ENCODE measurements at regions not wholly inside any gene's neighbourhood (a gene's known extent, or its start where the extent isn't known, plus 50 kb on each side); places are given as distances from the start of the nearest gene placed in this dataset.

DNA sequence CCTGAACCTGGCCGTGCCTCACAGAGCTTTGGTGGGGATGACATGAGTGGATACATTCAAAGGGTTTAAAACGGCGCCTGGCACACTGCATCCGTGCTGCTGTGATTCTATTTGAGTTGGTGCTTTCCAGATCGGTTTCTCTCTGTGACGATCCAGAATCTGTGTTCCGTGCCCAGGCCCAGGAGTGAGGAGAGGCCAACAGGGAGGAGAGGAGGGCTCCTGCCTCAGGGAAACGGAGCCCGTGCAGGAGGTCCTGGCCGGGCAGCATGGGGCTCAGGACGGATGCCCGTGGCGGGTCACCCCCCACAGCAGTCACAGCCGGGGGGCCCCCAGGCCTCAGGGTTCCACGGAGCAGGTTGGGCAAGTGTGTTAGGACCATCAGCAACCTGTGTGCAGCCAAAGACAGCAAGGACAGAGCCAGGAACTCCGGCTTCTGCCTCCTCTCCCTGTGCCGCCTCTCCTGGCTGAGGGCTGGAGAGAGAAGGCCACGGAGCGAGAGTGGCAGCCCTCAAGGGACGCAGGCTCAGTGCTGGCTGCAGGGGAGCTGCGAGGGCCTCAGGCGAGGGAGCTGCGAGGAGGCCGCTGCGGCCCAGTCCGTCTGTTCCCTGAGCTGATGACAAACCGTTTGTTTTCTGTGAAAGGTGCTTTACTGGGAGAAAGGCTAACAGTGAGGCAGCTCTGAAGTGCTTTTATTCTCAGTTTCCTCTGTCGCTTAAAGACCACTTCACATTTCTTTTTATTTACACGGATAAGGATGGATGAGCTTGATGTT is 99.3 kb downstream of the METRNL start:
- Histone ChIP-seq H3K27me3 (ENCODE audit: control insufficient read depth in 3 of 3, insufficient read depth in 3 of 3, low read length in 3 of 3) (peaks cover 0 to 3% (median 0%) of the 10 kb centered on the region in 3 donors), H3K9ac (ENCODE audit: low read depth in 1 of 3, low read length in 3 of 3) (no peak overlapping the region), H3K4me3 (ENCODE audit: low read length in 3 of 3) (no peak overlapping the region), H3K27ac (ENCODE audit: low read depth, low read length) (no peak overlapping the region), H3K36me3 (ENCODE audit: control insufficient read depth in 3 of 3, insufficient read depth in 3 of 3, low read length in 3 of 3) (no peaks in the 10 kb centered on the region), H3K4me1 (ENCODE audit: control insufficient read depth in 3 of 3, insufficient read depth in 3 of 3, low read length in 3 of 3) (peaks cover 6 to 12% (median 10%) of the 10 kb centered on the region in 3 donors), H3K9me3 (ENCODE audit: control insufficient read depth in 3 of 3, low read length in 3 of 3) (no peaks in the 10 kb centered on the region)

- H3K4me3 ChIP-seq (ENCODE audit: low read length in 3 of 3) = no peak overlapping the region
- no peaks in the 10 kb centered on the region for H3K36me3 ChIP-seq (ENCODE audit: control insufficient read depth in 3 of 3, insufficient read depth in 3 of 3, low read length in 3 of 3)
- peaks cover 6 to 12% (median 7%) of the 10 kb centered on the region in 3 donors for H3K4me1 ChIP-seq (ENCODE audit: control insufficient read depth in 3 of 3, insufficient read depth in 3 of 3, low read length in 3 of 3)
- H3K9me3 ChIP-seq (ENCODE audit: control insufficient read depth in 3 of 3, low read length in 3 of 3) = no peaks in the 10 kb centered on the region
- H3K27ac ChIP-seq (ENCODE audit: low read depth, low read length) = no peak overlapping the region
- H3K27me3 ChIP-seq (ENCODE audit: control insufficient read depth in 3 of 3, insufficient read depth in 3 of 3, low read length in 3 of 3) = peaks cover 0 to 3% (median 0%) of the 10 kb centered on the region in 3 donors
- H3K9ac ChIP-seq (ENCODE audit: low read depth in 1 of 3, low read length in 3 of 3) = no peak overlapping the region
These were observed 100.0 kb downstream of the METRNL start for GRCh38 chr17:83179374-83179773.

DNA sequence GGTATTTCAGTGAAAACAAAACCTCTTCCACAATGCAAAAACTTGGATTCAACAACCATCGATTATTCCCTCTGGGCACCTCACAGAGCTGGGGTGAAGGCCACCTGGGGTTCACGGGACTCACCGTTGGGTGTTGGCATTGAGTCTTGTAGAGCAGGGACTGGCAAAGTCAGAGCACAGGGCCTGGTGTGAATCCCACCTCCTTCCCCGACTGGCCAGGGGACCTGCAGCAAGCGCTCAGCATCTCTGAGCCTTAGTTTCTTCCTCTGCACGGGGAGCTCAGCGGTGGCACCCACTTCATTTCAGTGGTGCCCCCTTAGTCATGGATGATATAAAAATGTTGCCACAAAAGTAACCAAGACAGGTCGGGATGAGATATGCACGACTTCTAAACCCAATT is 100.4 kb downstream of the METRNL start:
- H3K4me1 ChIP-seq (ENCODE audit: control insufficient read depth in 3 of 3, insufficient read depth in 3 of 3, low read length in 3 of 3) = peaks cover 2 to 8% (median 6%) of the 10 kb centered on the region in 3 donors
- H3K36me3 ChIP-seq (ENCODE audit: control insufficient read depth in 3 of 3, insufficient read depth in 3 of 3, low read length in 3 of 3) = no peaks in the 10 kb centered on the region
- H3K9me3 ChIP-seq (ENCODE audit: control insufficient read depth in 3 of 3, low read length in 3 of 3) = peaks cover 0 to under 1% (median 0%) of the 10 kb centered on the region in 3 donors
- no peak overlapping the region for H3K4me3 ChIP-seq (ENCODE audit: low read length in 3 of 3)
- H3K9ac ChIP-seq (ENCODE audit: low read depth in 1 of 3, low read length in 3 of 3) = no peak overlapping the region
- H3K27ac ChIP-seq (ENCODE audit: low read depth, low read length) = no peak overlapping the region
- H3K27me3 ChIP-seq (ENCODE audit: control insufficient read depth in 3 of 3, insufficient read depth in 3 of 3, low read length in 3 of 3) = peaks cover 0 to 3% (median 0%) of the 10 kb centered on the region in 3 donors

DNA sequence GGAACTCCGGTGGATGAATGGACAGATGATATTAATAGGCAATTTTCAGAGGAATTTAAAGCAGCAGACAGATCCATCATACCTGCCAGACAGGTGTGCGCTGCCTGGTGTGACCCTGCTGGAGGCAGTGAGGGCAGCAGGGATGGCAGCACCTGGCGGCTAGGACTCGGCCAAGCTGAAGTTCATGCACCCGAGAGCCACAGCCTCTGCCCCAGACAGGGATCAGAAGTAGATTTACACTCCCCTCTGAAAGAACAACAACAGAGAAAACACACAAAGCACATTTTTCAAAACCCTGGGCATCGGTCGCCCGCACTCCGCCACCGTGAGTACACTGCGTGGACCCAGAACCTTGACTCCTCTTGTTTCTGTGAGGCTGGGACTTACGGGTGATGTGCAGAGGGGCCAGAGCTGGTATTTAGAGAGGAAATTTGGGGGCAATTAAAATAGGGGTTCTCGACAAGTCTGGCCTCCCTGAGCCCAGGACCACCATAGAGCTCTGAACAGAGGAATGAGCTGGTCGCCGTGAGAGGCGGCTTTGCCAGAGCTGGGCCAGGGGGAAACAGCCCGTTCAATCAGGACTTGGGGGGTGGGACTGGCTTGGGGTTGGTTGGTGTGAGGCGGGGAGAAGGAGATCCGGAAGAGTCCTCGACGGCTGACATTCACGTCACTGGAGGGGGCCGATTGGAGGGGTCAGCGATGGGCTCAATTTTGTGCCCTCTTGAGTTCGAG is 101.0 kb downstream of the METRNL start:
- H3K36me3 ChIP-seq (ENCODE audit: control insufficient read depth in 3 of 3, insufficient read depth in 3 of 3, low read length in 3 of 3) = no peaks in the 10 kb centered on the region
- peaks cover 0 to 6% (median 5%) of the 10 kb centered on the region in 3 donors for H3K4me1 ChIP-seq (ENCODE audit: control insufficient read depth in 3 of 3, insufficient read depth in 3 of 3, low read length in 3 of 3)
- H3K9ac ChIP-seq (ENCODE audit: low read depth in 1 of 3, low read length in 3 of 3) = no peak overlapping the region
- H3K9me3 ChIP-seq (ENCODE audit: control insufficient read depth in 3 of 3, low read length in 3 of 3) = peaks cover 0 to 5% (median 4%) of the 10 kb centered on the region in 3 donors
- no peak overlapping the region for H3K27ac ChIP-seq (ENCODE audit: low read depth, low read length)
- no peak overlapping the region for H3K4me3 ChIP-seq (ENCODE audit: low read length in 3 of 3)
- peaks cover 3 to 5% (median 4%) of the 10 kb centered on the region in 3 donors for H3K27me3 ChIP-seq (ENCODE audit: control insufficient read depth in 3 of 3, insufficient read depth in 3 of 3, low read length in 3 of 3)

GRCh38 chr17:83180996-83181481 is 101.6 kb downstream of the METRNL start:
- Histone ChIP-seq H3K9me3 (ENCODE audit: control insufficient read depth in 3 of 3, low read length in 3 of 3) (peaks cover 0 to 5% (median 4%) of the 10 kb centered on the region in 3 donors), H3K27me3 (ENCODE audit: control insufficient read depth in 3 of 3, insufficient read depth in 3 of 3, low read length in 3 of 3) (peaks cover 3 to 6% (median 5%) of the 10 kb centered on the region in 3 donors), H3K4me1 (ENCODE audit: control insufficient read depth in 3 of 3, insufficient read depth in 3 of 3, low read length in 3 of 3) (peaks cover 0 to 6% (median 5%) of the 10 kb centered on the region in 3 donors), H3K36me3 (ENCODE audit: control insufficient read depth in 3 of 3, insufficient read depth in 3 of 3, low read length in 3 of 3) (no peaks in the 10 kb centered on the region), H3K27ac (ENCODE audit: low read depth, low read length) (no peak overlapping the region), H3K9ac (ENCODE audit: low read depth in 1 of 3, low read length in 3 of 3) (no peak overlapping the region), H3K4me3 (ENCODE audit: low read length in 3 of 3) (no peak overlapping the region)

DNA sequence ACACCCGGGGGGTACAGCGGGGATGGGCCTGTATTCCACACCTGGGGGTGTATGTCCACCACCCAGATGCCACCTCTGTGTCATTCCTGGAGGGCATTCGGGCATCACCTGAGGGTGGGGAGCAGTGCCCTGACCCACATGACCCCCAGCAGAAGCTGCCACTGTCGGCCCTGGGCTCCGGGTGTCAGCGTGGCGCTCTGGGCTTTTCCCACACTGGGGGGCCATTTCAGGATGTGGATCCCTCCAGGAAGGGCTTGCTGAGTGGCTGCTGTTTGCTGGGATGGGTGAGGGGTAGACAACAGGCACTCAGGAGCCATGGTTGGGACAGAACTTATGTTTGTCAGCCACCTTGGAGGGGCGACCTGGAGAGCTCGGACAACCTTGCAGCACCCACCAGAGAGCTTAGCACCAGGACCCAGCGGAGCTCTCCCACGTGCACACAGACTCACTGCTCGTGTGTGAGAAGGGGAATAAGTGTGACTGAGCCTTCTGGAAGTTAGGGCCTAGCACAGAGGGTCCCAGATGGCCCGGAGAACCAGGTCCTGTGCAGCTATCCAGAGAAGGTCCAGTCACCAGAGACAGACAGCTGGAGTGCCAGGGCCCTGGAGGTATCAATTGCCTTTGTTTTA is 102.7 kb downstream of the METRNL start:
- H3K9ac ChIP-seq (ENCODE audit: low read depth in 1 of 3, low read length in 3 of 3) = no peak overlapping the region
- H3K27me3 ChIP-seq (ENCODE audit: control insufficient read depth in 3 of 3, insufficient read depth in 3 of 3, low read length in 3 of 3) = peaks cover 3 to 7% (median 5%) of the 10 kb centered on the region in 3 donors
- peaks cover 0 to 5% (median 4%) of the 10 kb centered on the region in 3 donors for H3K9me3 ChIP-seq (ENCODE audit: control insufficient read depth in 3 of 3, low read length in 3 of 3)
- H3K36me3 ChIP-seq (ENCODE audit: control insufficient read depth in 3 of 3, insufficient read depth in 3 of 3, low read length in 3 of 3) = no peaks in the 10 kb centered on the region
- H3K4me3 ChIP-seq (ENCODE audit: low read length in 3 of 3) = no peak overlapping the region
- H3K27ac ChIP-seq (ENCODE audit: low read depth, low read length) = no peak overlapping the region
- peaks cover 0 to 6% (median 5%) of the 10 kb centered on the region in 3 donors for H3K4me1 ChIP-seq (ENCODE audit: control insufficient read depth in 3 of 3, insufficient read depth in 3 of 3, low read length in 3 of 3)

GRCh38 chr17:83182620-83183101 is 103.3 kb downstream of the METRNL start:
- no peaks in the 10 kb centered on the region for H3K36me3 ChIP-seq (ENCODE audit: control insufficient read depth in 3 of 3, insufficient read depth in 3 of 3, low read length in 3 of 3)
- peaks cover 0 to 5% (median 4%) of the 10 kb centered on the region in 3 donors for H3K9me3 ChIP-seq (ENCODE audit: control insufficient read depth in 3 of 3, low read length in 3 of 3)
- no peak overlapping the region for H3K4me3 ChIP-seq (ENCODE audit: low read length in 3 of 3)
- H3K4me1 ChIP-seq (ENCODE audit: control insufficient read depth in 3 of 3, insufficient read depth in 3 of 3, low read length in 3 of 3) = peaks cover 0 to 6% (median 5%) of the 10 kb centered on the region in 3 donors
- no peak overlapping the region for H3K27ac ChIP-seq (ENCODE audit: low read depth, low read length)
- H3K27me3 ChIP-seq (ENCODE audit: control insufficient read depth in 3 of 3, insufficient read depth in 3 of 3, low read length in 3 of 3) = peaks cover 3 to 8% (median 5%) of the 10 kb centered on the region in 3 donors
- H3K9ac ChIP-seq (ENCODE audit: low read depth in 1 of 3, low read length in 3 of 3) = no peak overlapping the region

DNA sequence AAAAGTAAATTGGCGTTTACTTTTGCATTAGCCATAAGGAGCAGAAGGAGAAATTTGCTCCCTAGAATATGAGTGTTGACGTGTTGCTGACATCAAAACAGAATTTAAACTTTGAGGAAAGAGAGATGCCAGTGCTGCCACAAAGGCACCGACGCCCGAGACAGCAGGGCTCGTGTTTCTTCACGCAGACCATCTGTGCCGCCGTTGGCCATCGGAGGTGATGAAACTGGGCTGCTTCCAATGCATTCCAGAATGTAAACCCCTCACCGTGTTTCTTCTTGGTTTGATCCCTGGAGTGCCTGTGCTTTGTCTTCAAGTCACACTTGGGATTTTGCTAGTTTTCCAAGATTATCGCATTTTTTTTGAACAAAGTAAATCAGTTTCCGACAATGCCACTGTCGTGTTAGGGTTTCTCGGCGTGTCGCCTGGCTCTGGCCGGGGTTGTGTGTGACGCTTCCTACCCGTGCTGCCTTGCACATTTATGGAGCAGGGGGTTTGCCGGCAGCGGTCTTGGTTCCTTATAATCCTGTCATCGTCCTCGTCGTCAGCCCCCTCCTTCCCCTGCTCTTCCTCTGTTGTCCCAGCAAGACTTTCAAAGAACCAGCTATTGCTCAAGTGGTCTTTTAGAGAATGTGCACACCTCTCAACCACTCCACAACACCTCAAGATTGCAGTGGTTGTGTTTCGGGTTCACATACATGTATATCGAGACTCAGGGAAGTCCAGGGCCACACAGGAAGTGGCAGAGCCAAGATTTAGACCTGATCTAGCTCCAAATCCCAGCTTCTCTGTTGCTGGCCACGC is 103.9 kb downstream of the METRNL start:
- Histone ChIP-seq H3K9ac (ENCODE audit: low read depth in 1 of 3, low read length in 3 of 3) (no peak overlapping the region), H3K27ac (ENCODE audit: low read depth, low read length) (no peak overlapping the region), H3K4me3 (ENCODE audit: low read length in 3 of 3) (no peak overlapping the region), H3K4me1 (ENCODE audit: control insufficient read depth in 3 of 3, insufficient read depth in 3 of 3, low read length in 3 of 3) (peaks cover 0 to 6% (median 5%) of the 10 kb centered on the region in 3 donors), H3K27me3 (ENCODE audit: control insufficient read depth in 3 of 3, insufficient read depth in 3 of 3, low read length in 3 of 3) (peaks cover under 1 to 8% (median 5%) of the 10 kb centered on the region in 3 donors), H3K36me3 (ENCODE audit: control insufficient read depth in 3 of 3, insufficient read depth in 3 of 3, low read length in 3 of 3) (no peaks in the 10 kb centered on the region), H3K9me3 (ENCODE audit: control insufficient read depth in 3 of 3, low read length in 3 of 3) (peaks cover 4 to 6% (median 5%) of the 10 kb centered on the region in 3 donors)

- peaks cover 0 to 6% (median 5%) of the 10 kb centered on the region in 3 donors for H3K4me1 ChIP-seq (ENCODE audit: control insufficient read depth in 3 of 3, insufficient read depth in 3 of 3, low read length in 3 of 3)
- no peak overlapping the region for H3K9ac ChIP-seq (ENCODE audit: low read depth in 1 of 3, low read length in 3 of 3)
- peaks cover 4 to 7% (median 5%) of the 10 kb centered on the region in 3 donors for H3K9me3 ChIP-seq (ENCODE audit: control insufficient read depth in 3 of 3, low read length in 3 of 3)
- no peak overlapping the region for H3K27ac ChIP-seq (ENCODE audit: low read depth, low read length)
- H3K27me3 ChIP-seq (ENCODE audit: control insufficient read depth in 3 of 3, insufficient read depth in 3 of 3, low read length in 3 of 3) = peaks cover 0 to 9% (median 9%) of the 10 kb centered on the region in 3 donors
- H3K4me3 ChIP-seq (ENCODE audit: low read length in 3 of 3) = no peak overlapping the region
- H3K36me3 ChIP-seq (ENCODE audit: control insufficient read depth in 3 of 3, insufficient read depth in 3 of 3, low read length in 3 of 3) = no peaks in the 10 kb centered on the region
These were observed 104.6 kb downstream of the METRNL start for GRCh38 chr17:83183951-83184506.

All from skeletal muscle tissue (tissue), 3 donors.